ENCODE measurements at regions not wholly inside any gene's neighbourhood (a gene's known extent, or its start where the extent isn't known, plus 50 kb on each side); places are given as distances from the start of the nearest gene placed in this dataset.

GRCh38 chr7:9890092-9890491 is 1083.6 kb upstream of the PHF14 start:
- no peak for DNase-seq

- DNase-seq, result no peak
Measured at GRCh38 chr7:9891056-9891455, 1082.6 kb upstream of the PHF14 start.

GRCh38 chr7:9900339-9900738 is 1073.3 kb upstream of the PHF14 start:
- no peak for DNase-seq

GRCh38 chr7:9921326-9921725 is 1052.3 kb upstream of the PHF14 start:
- no peak for DNase-seq

- DNase-seq, result no peak
Measured at GRCh38 chr7:9937944-9938631, 1035.6 kb upstream of the PHF14 start.

GRCh38 chr7:9939176-9939575 is 1034.5 kb upstream of the PHF14 start:
- no peak for DNase-seq

GRCh38 chr7:9945131-9945530 is 1028.5 kb upstream of the PHF14 start:
- no peak for DNase-seq

GRCh38 chr7:9945857-9946256 is 1027.8 kb upstream of the PHF14 start:
- no peak for DNase-seq

- no peak for DNase-seq
Measured at GRCh38 chr7:9955138-9955537, 1018.5 kb upstream of the PHF14 start.

GRCh38 chr7:9958486-9958885 is 1015.2 kb upstream of the PHF14 start:
- no peak for DNase-seq

- DNase-seq, result no peak
Measured at GRCh38 chr7:9960460-9960859, 1013.2 kb upstream of the PHF14 start.

- no peak for DNase-seq
Measured at GRCh38 chr7:9961161-9961922, 1012.3 kb upstream of the PHF14 start.

GRCh38 chr7:9962742-9963141 is 1010.9 kb upstream of the PHF14 start:
- DNase-seq, result no peak

- no peak for DNase-seq
Measured at GRCh38 chr7:9978106-9979064, 995.3 kb upstream of the PHF14 start.

- no peak for DNase-seq
Measured at GRCh38 chr7:9981742-9982349, 991.8 kb upstream of the PHF14 start.

- DNase-seq, result no peak
Measured at GRCh38 chr7:9983048-9983447, 990.6 kb upstream of the PHF14 start.

- no peak for DNase-seq
Measured at GRCh38 chr7:10015687-10016086, 958.0 kb upstream of the PHF14 start.

GRCh38 chr7:10022480-10022879 is 951.2 kb upstream of the PHF14 start:
- DNase-seq, result no peak

GRCh38 chr7:10022957-10023356 is 950.7 kb upstream of the PHF14 start:
- no peak for DNase-seq

GRCh38 chr7:10034843-10035556 is 938.7 kb upstream of the PHF14 start:
- no peak for DNase-seq

GRCh38 chr7:10036693-10037092 is 937.0 kb upstream of the PHF14 start:
- DNase-seq, result no peak

GRCh38 chr7:10038351-10038750 is 935.3 kb upstream of the PHF14 start:
- no peak for DNase-seq

All from DMS79 (cell line).